ENCODE measurements at regions not wholly inside any gene's neighbourhood (a gene's known extent, or its start where the extent isn't known, plus 50 kb on each side); places are given as distances from the start of the nearest gene placed in this dataset.

GRCh38 chr4:189304167-189304566 is 636.5 kb upstream of the FRG1 start:
- no peak for TF ChIP-seq CTCF (IDR thresholded peaks at IDR 0.05; ENCODE audit: extremely low read depth, insufficient read depth, missing control alignments)
- in situ Hi-C loops (cut with MboI; ENCODE audit: low pct_unique_long_range_greater_than_20kb, low sequenced_read_pairs, unreplicated experiment): no loop called here
- DNase-seq (ENCODE audit: low spot score): no peak

GRCh38 chr4:189304809-189305208 is 635.9 kb upstream of the FRG1 start:
- no peak for DNase-seq (ENCODE audit: low spot score)
- no peak for TF ChIP-seq CTCF (IDR thresholded peaks at IDR 0.05; ENCODE audit: extremely low read depth, insufficient read depth, missing control alignments)
- in situ Hi-C loops (cut with MboI; ENCODE audit: low pct_unique_long_range_greater_than_20kb, low sequenced_read_pairs, unreplicated experiment): no loop called here

- TF ChIP-seq CTCF (IDR thresholded peaks at IDR 0.05; ENCODE audit: extremely low read depth, insufficient read depth, missing control alignments): no peak
- DNase-seq (ENCODE audit: low spot score): no peak
- in situ Hi-C loops (cut with MboI; ENCODE audit: low pct_unique_long_range_greater_than_20kb, low sequenced_read_pairs, unreplicated experiment): no loop called here
Measured at GRCh38 chr4:189305500-189305899, 635.2 kb upstream of the FRG1 start.

- no peak for DNase-seq (ENCODE audit: low spot score)
- TF ChIP-seq CTCF (IDR thresholded peaks at IDR 0.05; ENCODE audit: extremely low read depth, insufficient read depth, missing control alignments): no peak
- in situ Hi-C loops (cut with MboI; ENCODE audit: low pct_unique_long_range_greater_than_20kb, low sequenced_read_pairs, unreplicated experiment): no loop called here
Measured at GRCh38 chr4:189311251-189311650, 629.4 kb upstream of the FRG1 start.

GRCh38 chr4:189313064-189313463 is 627.6 kb upstream of the FRG1 start:
- in situ Hi-C loops (cut with MboI; ENCODE audit: low pct_unique_long_range_greater_than_20kb, low sequenced_read_pairs, unreplicated experiment): no loop called here
- DNase-seq (ENCODE audit: low spot score): no peak
- TF ChIP-seq CTCF (IDR thresholded peaks at IDR 0.05; ENCODE audit: extremely low read depth, insufficient read depth, missing control alignments): no peak

GRCh38 chr4:189313861-189314513 is 626.7 kb upstream of the FRG1 start:
- DNase-seq (ENCODE audit: low spot score): no peak
- TF ChIP-seq CTCF (IDR thresholded peaks at IDR 0.05; ENCODE audit: extremely low read depth, insufficient read depth, missing control alignments): no peak
- in situ Hi-C loops (cut with MboI; ENCODE audit: low pct_unique_long_range_greater_than_20kb, low sequenced_read_pairs, unreplicated experiment): no loop called here
